ENCODE measurements at regions not wholly inside any gene's neighbourhood (a gene's known extent, or its start where the extent isn't known, plus 50 kb on each side); places are given as distances from the start of the nearest gene placed in this dataset.
A peak's percentile ranks its signal among the peaks of the same experiment; 100 is the strongest.
"Not testable (repeated sequence)": the region's sequence is repeated elsewhere in the genome, so short reads cannot be mapped to it uniquely, and the experiment has no call there.

DNA sequence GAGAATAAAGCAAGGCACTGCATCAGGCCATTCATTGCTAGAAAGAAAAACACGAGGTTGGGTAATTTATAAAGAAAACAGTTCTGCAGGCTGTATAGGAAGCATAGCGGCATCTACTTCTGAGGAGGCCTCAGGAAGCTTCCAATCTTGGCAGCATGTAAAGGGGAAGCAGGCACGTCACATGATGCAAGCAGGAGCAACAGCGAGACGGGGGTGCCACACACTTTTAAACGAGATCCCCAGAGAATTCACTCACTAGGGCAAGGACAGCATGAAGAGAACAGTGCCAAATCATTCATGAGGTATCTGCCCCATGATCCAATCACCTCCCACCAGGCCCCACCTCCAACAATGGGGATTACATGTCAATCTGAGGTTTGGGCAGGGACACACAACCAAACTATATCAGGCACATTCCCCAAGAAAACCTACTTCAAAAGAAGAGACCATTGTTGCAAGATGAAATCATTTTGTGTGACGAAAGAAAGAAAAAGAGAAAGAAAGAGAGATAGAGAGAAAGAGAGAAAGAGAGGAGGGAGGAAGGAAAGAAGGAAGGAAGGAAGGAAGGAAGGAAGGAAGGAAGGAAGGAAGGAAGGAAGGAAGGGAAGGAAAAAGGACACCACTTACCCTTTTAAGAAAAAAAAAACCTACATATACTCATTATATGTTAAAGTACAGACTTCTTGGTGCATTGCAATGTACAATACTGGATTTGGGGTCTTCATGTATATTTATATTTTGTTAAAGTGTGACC lies 95.9 kb upstream of the PLEKHG1 start:
- Mint-ChIP-seq H3K36me3 (peaks cover 0 to 5% (median 0%) of the 10 kb centered on the region in 3 donors), H3K27me3 (peaks cover 2 to 11% (median 10%) of the 10 kb centered on the region in 5 donors), H3K9me3 (peaks cover 0 to 5% (median 0%) of the 10 kb centered on the region in 9 donors), H3K27ac (no peak overlapping the region), H3K4me3 (no peak overlapping the region), H3K4me1 (peaks cover 0 to 1% (median 0%) of the 10 kb centered on the region in 4 donors)
- ATAC-seq (no peak), DNase-seq (no peak)
- POLR2A ChIA-PET = no interaction called here

DNA sequence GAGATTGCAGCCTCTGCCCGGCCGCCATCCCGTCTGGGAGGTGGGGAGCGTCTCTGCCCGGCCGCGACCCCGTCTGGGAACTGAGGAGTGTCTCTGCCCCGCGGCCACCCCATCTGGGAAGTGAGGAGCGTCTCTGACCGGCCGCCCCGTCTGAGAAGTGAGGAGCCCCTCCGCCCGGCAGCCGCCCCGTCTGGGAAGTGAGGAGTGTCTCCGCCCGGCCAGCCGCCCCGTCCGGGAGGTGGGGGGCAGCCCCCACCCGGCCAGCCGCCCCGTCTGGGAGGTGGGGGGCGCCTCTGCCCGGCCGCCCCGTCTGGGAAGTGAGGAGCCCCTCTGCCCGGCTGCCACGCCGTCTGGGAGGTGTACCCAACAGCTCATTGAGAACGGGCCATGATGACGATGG lies 92.3 kb upstream of the PLEKHG1 start:
- H3K4me3 Mint-ChIP-seq, H3K4me1 Mint-ChIP-seq, H3K36me3 Mint-ChIP-seq, H3K9me3 Mint-ChIP-seq, ATAC-seq, POLR2A ChIA-PET, H3K27ac Mint-ChIP-seq, DNase-seq: not testable (repeated sequence)
- H3K27me3 Mint-ChIP-seq = peaks cover 4 to 21% (median 8%) of the 10 kb centered on the region in 5 donors

DNA sequence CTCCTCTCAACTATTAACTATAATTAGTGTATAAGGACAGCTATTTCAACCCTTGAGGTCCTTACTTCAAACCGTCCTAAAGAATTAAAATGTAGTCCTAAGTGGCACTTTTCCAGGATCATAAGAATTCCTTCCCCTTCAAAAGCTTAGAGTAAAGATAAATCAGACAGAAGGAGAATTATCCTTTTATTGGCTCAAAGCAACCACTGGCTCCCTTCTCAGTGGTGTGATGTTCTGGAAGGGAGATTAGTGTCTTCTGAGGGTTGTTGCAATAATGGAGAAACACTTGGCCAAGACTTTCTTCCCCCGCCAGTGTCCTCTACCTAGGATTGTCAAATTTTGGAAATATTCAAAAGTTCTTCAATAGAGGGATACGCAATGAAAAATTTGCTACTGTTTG lies 89.1 kb upstream of the PLEKHG1 start:
- peaks cover 0 to 1% (median 0%) of the 10 kb centered on the region in 4 donors for H3K4me1 Mint-ChIP-seq
- H3K36me3 Mint-ChIP-seq = peaks cover 0 to 3% (median 0%) of the 10 kb centered on the region in 3 donors
- no peak overlapping the region for H3K4me3 Mint-ChIP-seq
- ATAC-seq (no peak), DNase-seq (no peak)
- POLR2A ChIA-PET = no interaction called here
- H3K27ac Mint-ChIP-seq = no peak overlapping the region
- peaks cover 2 to 15% (median 4%) of the 10 kb centered on the region in 5 donors for H3K27me3 Mint-ChIP-seq
- peaks cover 0 to 4% (median 0%) of the 10 kb centered on the region in 9 donors for H3K9me3 Mint-ChIP-seq

DNA sequence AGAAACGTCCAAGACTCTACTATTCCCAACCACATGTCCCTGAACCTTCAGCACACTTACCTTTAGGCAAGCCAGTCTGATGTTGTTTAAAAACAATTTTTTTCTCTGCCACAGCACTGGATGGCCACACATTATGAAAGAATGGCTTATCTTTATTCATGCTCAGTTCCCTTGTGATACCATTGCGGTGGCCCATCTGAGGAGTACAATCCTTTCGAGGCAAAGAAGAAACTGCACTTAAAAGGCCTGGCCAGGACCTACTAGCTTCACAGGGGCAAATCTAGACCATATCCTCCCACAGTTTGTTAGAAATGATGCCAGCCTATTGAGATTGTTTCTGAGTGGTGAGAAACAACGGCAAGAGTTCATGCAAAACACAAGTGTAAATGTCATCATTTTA lies 88.4 kb upstream of the PLEKHG1 start:
- POLR2A ChIA-PET = no interaction called here
- no peak for ATAC-seq
- H3K4me3 Mint-ChIP-seq = no peak overlapping the region
- peaks cover 0 to 1% (median 0%) of the 10 kb centered on the region in 4 donors for H3K4me1 Mint-ChIP-seq
- H3K36me3 Mint-ChIP-seq = no peaks in the 10 kb centered on the region
- DNase-seq = no peak
- peaks cover 0 to 4% (median 0%) of the 10 kb centered on the region in 9 donors for H3K9me3 Mint-ChIP-seq
- peaks cover 2 to 15% (median 3%) of the 10 kb centered on the region in 5 donors for H3K27me3 Mint-ChIP-seq
- no peak overlapping the region for H3K27ac Mint-ChIP-seq

DNA sequence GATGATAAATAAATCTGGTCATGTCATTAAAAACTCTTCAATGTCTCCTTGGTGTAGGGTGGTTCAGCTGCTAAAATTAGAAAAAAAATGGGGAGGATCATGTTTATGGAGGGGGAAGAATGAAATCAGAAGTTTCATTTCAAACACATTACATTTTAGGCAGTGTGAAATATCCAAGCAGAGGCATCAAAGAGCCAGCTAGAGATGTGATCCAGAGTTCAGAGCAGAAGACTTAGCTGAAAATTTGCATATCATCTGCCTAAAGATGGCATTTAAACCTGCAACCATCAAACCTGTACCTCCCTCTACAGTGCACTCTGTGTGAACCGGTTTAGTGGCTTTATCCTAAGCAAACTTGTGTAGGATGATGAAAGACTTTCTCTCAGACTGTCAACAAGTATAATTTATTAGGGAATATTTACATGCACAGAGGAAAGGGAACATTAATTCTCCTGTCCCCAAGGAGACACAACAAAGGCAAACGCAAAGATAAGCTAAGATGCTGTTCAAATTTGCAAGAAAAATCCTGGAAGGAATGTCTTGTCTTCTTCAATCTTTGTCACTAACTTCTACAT lies 84.8 kb upstream of the PLEKHG1 start:
- POLR2A ChIA-PET = no interaction called here
- Mint-ChIP-seq H3K27me3 (peaks cover 0 to 15% (median 8%) of the 10 kb centered on the region in 5 donors), H3K4me1 (no peaks in the 10 kb centered on the region), H3K4me3 (no peak overlapping the region), H3K36me3 (no peaks in the 10 kb centered on the region), H3K27ac (no peak overlapping the region), H3K9me3 (peaks cover 0 to 4% (median 0%) of the 10 kb centered on the region in 9 donors)
- DNase-seq (no peak), ATAC-seq (no peak)

DNA sequence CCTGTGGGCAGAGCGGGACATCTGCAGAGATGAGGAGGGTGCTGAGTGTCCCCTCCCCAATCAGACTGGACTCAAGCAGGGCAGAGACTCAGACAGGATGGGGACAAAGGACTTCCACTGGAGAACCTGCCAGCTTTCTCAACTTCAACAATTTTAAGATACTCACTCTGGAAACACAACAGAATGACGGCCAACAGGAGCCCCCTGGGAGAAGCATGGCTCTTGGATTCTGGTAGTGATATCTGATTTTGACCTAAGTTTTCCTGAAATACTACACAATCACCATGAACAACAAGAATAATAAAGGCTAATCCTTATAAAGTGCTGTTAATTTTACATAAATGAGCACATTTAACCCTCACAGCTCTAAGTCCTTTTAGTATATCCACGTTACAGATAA lies 83.5 kb upstream of the PLEKHG1 start:
- POLR2A ChIA-PET = no interaction called here
- H3K4me1 Mint-ChIP-seq = no peaks in the 10 kb centered on the region
- peaks cover 0 to 15% (median 8%) of the 10 kb centered on the region in 5 donors for H3K27me3 Mint-ChIP-seq
- no peak overlapping the region for H3K27ac Mint-ChIP-seq
- no peak overlapping the region for H3K4me3 Mint-ChIP-seq
- ATAC-seq = no peak
- DNase-seq = no peak
- H3K9me3 Mint-ChIP-seq = peaks cover 0 to 4% (median 0%) of the 10 kb centered on the region in 9 donors
- H3K36me3 Mint-ChIP-seq = no peaks in the 10 kb centered on the region

DNA sequence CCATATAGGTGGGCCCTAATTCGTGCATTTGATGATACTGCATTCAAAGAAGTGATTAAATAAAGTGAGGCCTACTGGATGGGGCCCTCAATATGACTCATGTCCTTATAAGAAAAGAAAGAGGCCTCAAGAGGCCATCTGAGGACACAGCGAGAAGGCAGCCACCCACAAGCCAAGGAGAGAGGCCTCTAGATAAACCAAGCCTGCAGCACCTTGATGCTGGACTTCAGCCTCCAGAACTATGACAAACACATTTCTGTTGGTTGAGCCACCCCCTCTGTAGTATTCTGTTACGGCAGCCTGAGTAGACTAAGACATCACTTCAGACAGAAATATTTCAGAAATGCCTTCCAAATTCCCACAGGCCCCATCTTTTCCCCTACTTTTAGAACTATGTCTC lies 82.5 kb upstream of the PLEKHG1 start:
- ATAC-seq (no peak), DNase-seq (no peak)
- H3K27me3 Mint-ChIP-seq = peaks cover 0 to 9% (median 6%) of the 10 kb centered on the region in 5 donors

DNA sequence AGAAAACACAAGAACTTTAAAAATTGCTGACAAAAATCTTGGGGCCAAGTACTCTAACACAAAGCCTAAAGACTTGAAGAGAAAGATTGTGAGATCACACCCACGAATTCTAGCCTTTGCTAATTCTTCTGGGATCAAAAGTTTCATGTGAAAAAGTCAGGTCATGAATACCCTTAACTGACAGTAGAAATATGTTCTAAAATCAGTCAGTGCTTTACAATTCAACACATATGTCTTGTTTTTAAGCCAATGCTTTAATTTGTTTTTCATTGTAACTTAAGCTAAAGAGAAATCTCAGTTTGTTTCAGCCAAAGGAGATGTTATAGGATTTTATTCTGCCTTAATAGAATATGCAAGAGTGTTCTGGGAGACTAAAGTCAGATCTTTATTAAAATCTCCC lies 78.2 kb upstream of the PLEKHG1 start:
- Mint-ChIP-seq H3K27ac (no peak overlapping the region), H3K36me3 (no peaks in the 10 kb centered on the region), H3K4me3 (no peak overlapping the region), H3K4me1 (no peaks in the 10 kb centered on the region), H3K9me3 (peaks cover 0 to 2% (median 0%) of the 10 kb centered on the region in 9 donors), H3K27me3 (peaks cover 0 to 10% (median 0%) of the 10 kb centered on the region in 5 donors)
- no peak for ATAC-seq
- no peak for DNase-seq
- POLR2A ChIA-PET = no interaction called here

More for the DNA sequence above, 82.5 kb upstream of the PLEKHG1 start:
- no peaks in the 10 kb centered on the region for H3K36me3 Mint-ChIP-seq
- H3K27ac Mint-ChIP-seq = no peak overlapping the region
- POLR2A ChIA-PET = no interaction called here
- no peaks in the 10 kb centered on the region for H3K9me3 Mint-ChIP-seq
- H3K4me3 Mint-ChIP-seq = no peak overlapping the region
- H3K4me1 Mint-ChIP-seq = no peaks in the 10 kb centered on the region

DNA sequence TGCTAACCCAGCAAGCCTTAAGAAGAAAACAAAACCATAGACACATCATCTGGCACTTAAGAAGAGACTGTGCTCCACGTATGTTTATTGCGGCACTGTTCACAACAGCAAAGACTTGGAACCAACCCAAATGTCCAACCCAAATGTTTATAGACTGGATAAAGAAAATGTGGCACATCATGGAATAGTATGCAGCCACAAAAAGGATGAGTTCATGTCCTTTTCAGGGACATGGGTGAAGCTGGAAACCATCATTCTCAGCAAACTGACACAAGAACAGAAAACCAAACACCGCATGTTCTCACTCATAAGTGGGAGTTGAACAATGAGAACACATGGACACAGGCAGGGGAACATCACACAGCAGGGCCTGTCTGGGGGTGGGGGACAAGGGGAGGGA lies 76.5 kb upstream of the PLEKHG1 start:
- H3K9me3 Mint-ChIP-seq, ATAC-seq, H3K27me3 Mint-ChIP-seq, H3K36me3 Mint-ChIP-seq, H3K27ac Mint-ChIP-seq, H3K4me3 Mint-ChIP-seq, POLR2A ChIA-PET, H3K4me1 Mint-ChIP-seq, DNase-seq: not testable (repeated sequence)

DNA sequence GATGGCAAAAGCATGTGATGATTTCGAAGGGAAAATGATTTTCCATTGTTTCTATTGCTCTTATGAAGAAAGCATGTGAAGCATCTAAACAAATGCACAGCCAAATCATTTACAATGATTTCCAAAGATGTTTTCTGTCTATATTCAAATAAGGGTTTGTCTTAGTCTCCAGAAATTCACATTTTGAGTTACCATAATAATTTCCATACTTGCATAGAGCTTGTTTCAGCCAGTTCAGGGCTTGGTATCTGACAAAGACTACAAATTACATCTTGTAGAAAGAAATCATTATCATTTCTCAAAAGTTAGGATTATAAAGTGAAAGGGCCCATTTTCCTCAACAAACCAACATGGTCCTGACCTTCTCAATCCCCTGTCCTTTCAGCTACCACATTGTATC lies 74.4 kb upstream of the PLEKHG1 start:
- peaks cover 0 to 4% (median 2%) of the 10 kb centered on the region in 4 donors for H3K4me1 Mint-ChIP-seq
- POLR2A ChIA-PET = no interaction called here
- peaks cover 0 to 10% (median 0%) of the 10 kb centered on the region in 5 donors for H3K27me3 Mint-ChIP-seq
- H3K4me3 Mint-ChIP-seq = no peak overlapping the region
- H3K36me3 Mint-ChIP-seq = no peaks in the 10 kb centered on the region
- peaks cover 0 to 2% (median 0%) of the 10 kb centered on the region in 9 donors for H3K9me3 Mint-ChIP-seq
- no peak for DNase-seq
- H3K27ac Mint-ChIP-seq = no peak overlapping the region
- ATAC-seq = no peak

DNA sequence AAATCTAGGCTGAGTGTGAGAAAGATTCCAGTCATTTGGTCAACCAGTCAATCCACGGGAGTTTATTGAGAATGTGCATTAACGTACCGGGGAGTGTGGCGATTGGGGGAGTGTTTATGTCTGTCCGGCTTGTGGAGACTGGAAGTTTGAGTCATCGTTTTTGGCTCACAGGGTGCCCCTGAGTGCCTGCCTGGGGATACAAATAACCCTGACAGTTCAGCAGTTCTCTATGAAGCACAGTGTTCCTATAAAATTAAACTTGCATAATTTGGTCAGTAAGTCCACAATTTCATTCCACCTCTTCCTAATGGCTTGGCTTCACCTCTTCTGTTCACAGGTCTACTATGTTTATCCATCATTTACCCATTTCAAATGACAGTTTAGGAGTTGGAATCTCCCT lies 72.6 kb upstream of the PLEKHG1 start:
- H3K36me3 Mint-ChIP-seq = no peaks in the 10 kb centered on the region
- no peak for ATAC-seq
- H3K27ac Mint-ChIP-seq = no peak overlapping the region
- peaks cover 0 to 4% (median 2%) of the 10 kb centered on the region in 4 donors for H3K4me1 Mint-ChIP-seq
- POLR2A ChIA-PET = no interaction called here
- DNase-seq = no peak
- peaks cover 0 to 2% (median 0%) of the 10 kb centered on the region in 9 donors for H3K9me3 Mint-ChIP-seq
- no peak overlapping the region for H3K4me3 Mint-ChIP-seq
- H3K27me3 Mint-ChIP-seq = peaks cover 0 to 10% (median 0%) of the 10 kb centered on the region in 5 donors

DNA sequence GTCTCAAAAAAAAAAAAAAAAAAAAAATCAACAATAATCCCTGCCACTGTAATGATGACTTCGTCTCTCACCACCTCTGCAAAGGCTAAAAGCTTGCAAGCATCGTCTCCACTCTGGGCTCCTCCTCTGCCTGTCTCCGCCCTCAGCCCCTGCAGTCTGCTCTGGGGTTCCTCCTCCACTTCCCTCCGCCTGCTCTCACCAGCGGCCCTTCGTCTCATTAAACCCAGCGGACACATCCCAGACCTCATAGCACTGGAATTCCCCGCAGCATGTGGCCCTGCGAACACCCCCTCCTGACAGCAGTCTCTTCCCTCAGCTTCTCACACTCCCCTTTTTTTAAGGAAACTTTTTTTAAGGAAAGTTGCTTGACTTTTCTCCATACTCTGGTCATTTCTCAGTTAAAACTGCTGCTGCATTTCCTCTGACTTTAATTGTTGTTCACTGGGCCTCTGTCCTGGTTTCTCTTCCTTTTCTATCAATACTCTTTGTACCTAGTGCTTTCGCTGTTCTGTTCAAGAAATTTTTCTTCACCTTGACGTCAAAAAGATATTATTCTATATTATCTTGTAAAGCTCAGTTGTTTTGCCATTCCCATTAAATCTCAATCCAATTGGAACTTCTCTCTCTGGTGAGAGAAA lies 70.9 kb upstream of the PLEKHG1 start:
- Mint-ChIP-seq H3K9me3 (no peaks in the 10 kb centered on the region), H3K27ac (peak overlapping the region in 1 of 10 donors; percentile 8), H3K4me1 (peaks cover 0 to 4% (median 2%) of the 10 kb centered on the region in 4 donors), H3K4me3 (no peak overlapping the region), H3K27me3 (peaks cover 0 to 19% (median 0%) of the 10 kb centered on the region in 5 donors), H3K36me3 (no peaks in the 10 kb centered on the region)
- POLR2A ChIA-PET = no interaction called here
- ATAC-seq (no peak), DNase-seq (no peak)

DNA sequence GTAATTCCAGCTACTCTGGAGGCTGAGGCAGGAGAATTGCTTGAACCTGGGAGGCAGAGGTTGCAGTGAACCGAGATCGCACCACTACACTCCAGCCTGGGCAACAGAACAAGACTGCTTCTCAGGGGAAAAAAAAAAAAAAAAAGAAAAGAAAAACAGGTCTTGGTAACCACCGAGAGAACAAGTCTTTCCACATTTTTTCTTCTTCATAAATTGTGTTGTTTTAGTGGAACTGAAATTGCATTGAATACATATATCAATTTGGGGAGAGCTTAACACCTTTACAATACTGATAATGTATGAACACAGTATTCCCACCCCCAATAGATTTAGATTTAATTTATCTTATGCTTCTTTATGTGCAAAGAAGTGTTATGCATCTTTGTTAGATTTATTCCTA lies 70.0 kb upstream of the PLEKHG1 start:
- Mint-ChIP-seq H3K9me3 (no peaks in the 10 kb centered on the region), H3K4me1 (peaks cover 0 to 4% (median 2%) of the 10 kb centered on the region in 4 donors)
- POLR2A ChIA-PET = interaction anchor here (0.7 kb wide), 2 partner anchors 15 to 41 kb away, joined by 3 to 6 read pairs; no protein-coding TSS in a partner anchor

More for the DNA sequence above, 70.0 kb upstream of the PLEKHG1 start:
- no peak for DNase-seq
- no peak overlapping the region for H3K27ac Mint-ChIP-seq
- H3K27me3 Mint-ChIP-seq = peaks cover 0 to 19% (median 2%) of the 10 kb centered on the region in 5 donors
- no peaks in the 10 kb centered on the region for H3K36me3 Mint-ChIP-seq
- H3K4me3 Mint-ChIP-seq = no peak overlapping the region
- ATAC-seq = no peak

All from naive thymus-derived CD8-positive, alpha-beta T cell (primary cell).